ENCODE measurements at regions not wholly inside any gene's neighbourhood (a gene's known extent, or its start where the extent isn't known, plus 50 kb on each side); places are given as distances from the start of the nearest gene placed in this dataset.

GRCh38 chr4:181938631-181939030, 304.6 kb upstream of the TENM3 start:
- in situ Hi-C loops (cut with HindIII; ENCODE audit: low sequenced_read_pairs), result no loop called here
- no peak for TF ChIP-seq CTCF (IDR thresholded peaks at IDR 0.05; ENCODE audit: low read depth, low read length, missing control alignments)
- no peak for DNase-seq (ENCODE audit: low read depth)
- H3K4me3 ChIP-seq (ENCODE audit: low read depth, low read length), result no peak overlapping the region

- H3K4me3 ChIP-seq (ENCODE audit: low read depth, low read length), result no peak overlapping the region
- peak; percentile 33 for DNase-seq (ENCODE audit: low read depth)
- TF ChIP-seq CTCF (IDR thresholded peaks at IDR 0.05; ENCODE audit: low read depth, low read length, missing control alignments), result peak; percentile 13
- in situ Hi-C loops (cut with HindIII; ENCODE audit: low sequenced_read_pairs), result no loop called here
Observed at GRCh38 chr4:181939199-181939945, 303.8 kb upstream of the TENM3 start.

- in situ Hi-C loops (cut with HindIII; ENCODE audit: low sequenced_read_pairs), result no loop called here
- no peak for DNase-seq (ENCODE audit: low read depth)
- no peak overlapping the region for H3K4me3 ChIP-seq (ENCODE audit: low read depth, low read length)
- TF ChIP-seq CTCF (IDR thresholded peaks at IDR 0.05; ENCODE audit: low read depth, low read length, missing control alignments), result no peak
Observed at GRCh38 chr4:181944527-181944926, 298.7 kb upstream of the TENM3 start.

- in situ Hi-C loops (cut with HindIII; ENCODE audit: low sequenced_read_pairs), result no loop called here
- TF ChIP-seq CTCF (IDR thresholded peaks at IDR 0.05; ENCODE audit: low read depth, low read length, missing control alignments), result no peak
- no peak overlapping the region for H3K4me3 ChIP-seq (ENCODE audit: low read depth, low read length)
- DNase-seq (ENCODE audit: low read depth), result no peak
Observed at GRCh38 chr4:181946902-181947301, 296.3 kb upstream of the TENM3 start.

- TF ChIP-seq CTCF (IDR thresholded peaks at IDR 0.05; ENCODE audit: low read depth, low read length, missing control alignments), result no peak
- DNase-seq (ENCODE audit: low read depth), result no peak
- in situ Hi-C loops (cut with HindIII; ENCODE audit: low sequenced_read_pairs), result no loop called here
- H3K4me3 ChIP-seq (ENCODE audit: low read depth, low read length), result no peak overlapping the region
Observed at GRCh38 chr4:181948839-181949382, 294.3 kb upstream of the TENM3 start.

- in situ Hi-C loops (cut with HindIII; ENCODE audit: low sequenced_read_pairs), result no loop called here
- no peak overlapping the region for H3K4me3 ChIP-seq (ENCODE audit: low read depth, low read length)
- no peak for TF ChIP-seq CTCF (IDR thresholded peaks at IDR 0.05; ENCODE audit: low read depth, low read length, missing control alignments)
Observed at GRCh38 chr4:181949704-181950312, 293.4 kb upstream of the TENM3 start.

More at GRCh38 chr4:181949704-181950312, 293.4 kb upstream of the TENM3 start:
- DNase-seq (ENCODE audit: low read depth), result no peak

Data from astrocyte of the cerebellum (primary cell).